H1 (cell line): ENCODE measurements at regions not wholly inside any gene's neighbourhood (a gene's known extent, or its start where the extent isn't known, plus 50 kb on each side); places are given as distances from the start of the nearest gene placed in this dataset.

Experiments
- E2F6 ChIP-seq: IDR thresholded peaks from 2 replicates; pipeline ENCODE4 v1.6.1; 2012; ENCODE audit warnings: inconsistent platforms
- EGR1 ChIP-seq: IDR thresholded peaks from 2 replicates; pipeline ENCODE4 v1.6.1; 2011; ENCODE audit warnings: low read depth, low read length, borderline replicate concordance

- TF ChIP-seq E2F6 = no peak
- no peak for TF ChIP-seq EGR1
These were observed 82.8 kb downstream of the BTG1 start (continued) for GRCh38 chr12:92062539-92063493.
